ENCODE measurements at regions not wholly inside any gene's neighbourhood (a gene's known extent, or its start where the extent isn't known, plus 50 kb on each side); places are given as distances from the start of the nearest gene placed in this dataset.

GRCh38 chr4:125498981-125499380 lies 184.2 kb downstream of the FAT4 start:
- no peak for ATAC-seq
- intact Hi-C loops (cut with DNase I, micrococcal nuclease) = no loop called here
- DNase-seq = no peak

GRCh38 chr4:125501090-125501489 lies 186.3 kb downstream of the FAT4 start:
- DNase-seq (no peak), ATAC-seq (no peak)
- intact Hi-C loops (cut with DNase I, micrococcal nuclease) = no loop called here

DNA sequence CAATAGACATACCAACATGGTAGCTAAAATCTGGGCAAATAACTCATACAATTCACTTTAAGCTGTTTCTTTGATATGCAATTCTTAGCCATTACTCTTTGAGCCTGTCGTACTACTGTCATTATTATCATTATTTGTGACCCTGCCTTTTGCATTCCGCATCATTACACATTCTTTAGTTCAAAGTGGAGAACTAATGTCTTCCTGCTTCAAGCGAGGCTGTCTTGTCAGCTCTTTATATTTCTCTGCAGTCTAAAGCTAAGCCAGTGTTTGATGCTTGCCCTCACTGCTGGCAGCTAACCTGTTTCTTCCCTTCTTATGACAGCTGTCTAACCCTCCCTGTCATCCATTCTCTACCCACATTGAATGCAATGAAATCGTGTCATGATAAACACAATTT lies 186.8 kb downstream of the FAT4 start:
- ATAC-seq (no peak), DNase-seq (no peak)

GRCh38 chr4:125505621-125506020 lies 190.9 kb downstream of the FAT4 start:
- no peak for ATAC-seq
- DNase-seq = no peak
- intact Hi-C loops (cut with DNase I, micrococcal nuclease) = no loop called here

More for the DNA sequence above, 186.8 kb downstream of the FAT4 start:
- intact Hi-C loops (cut with DNase I, micrococcal nuclease) = no loop called here

DNA sequence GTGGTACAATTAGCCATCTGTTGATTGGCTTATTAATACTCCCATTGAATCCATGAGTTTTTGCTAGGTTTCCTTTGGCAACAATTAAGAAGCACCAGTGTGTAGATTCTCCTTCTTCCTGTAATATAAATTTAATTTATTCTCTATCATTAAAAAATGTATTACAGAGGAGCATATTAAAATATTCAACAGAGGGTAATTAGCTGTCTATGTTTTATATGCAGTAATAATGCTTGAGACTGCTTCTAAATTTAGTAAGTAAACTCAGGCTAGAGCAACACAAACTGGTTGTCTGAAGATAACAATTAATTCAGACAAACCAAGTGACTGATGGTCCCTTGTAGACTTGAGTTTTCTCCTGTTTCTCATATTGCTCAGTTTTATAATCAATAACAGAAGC lies 192.4 kb downstream of the FAT4 start:
- DNase-seq (no peak), ATAC-seq (no peak)
- intact Hi-C loops (cut with DNase I, micrococcal nuclease) = no loop called here

GRCh38 chr4:125511715-125512114 lies 197.0 kb downstream of the FAT4 start:
- DNase-seq = no peak
- intact Hi-C loops (cut with DNase I, micrococcal nuclease) = no loop called here
- no peak for ATAC-seq

DNA sequence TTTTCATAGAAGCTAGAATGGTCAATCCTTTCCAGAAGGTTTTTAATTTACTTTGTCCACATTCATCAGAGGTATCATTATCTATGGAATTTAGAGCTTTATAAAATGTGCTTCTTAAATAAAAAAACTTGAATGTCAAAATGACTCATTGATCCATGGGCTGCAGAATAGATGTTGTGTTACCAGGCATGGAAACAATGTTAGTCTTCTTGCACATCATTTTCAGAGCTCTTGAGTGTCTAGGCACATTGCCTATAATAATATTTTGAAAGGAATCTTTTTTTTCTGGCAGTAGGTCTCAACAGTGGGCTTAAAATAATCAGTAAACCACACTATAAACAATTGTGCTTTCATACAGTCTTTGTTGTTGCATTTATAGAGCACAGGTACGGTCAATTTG lies 200.3 kb downstream of the FAT4 start:
- ATAC-seq = no peak
- no peak for DNase-seq
- intact Hi-C loops (cut with DNase I, micrococcal nuclease) = no loop called here

GRCh38 chr4:125517831-125518230 lies 203.1 kb downstream of the FAT4 start:
- intact Hi-C loops (cut with DNase I, micrococcal nuclease) = no loop called here
- DNase-seq (no peak), ATAC-seq (no peak)

GRCh38 chr4:125518281-125518680 lies 203.5 kb downstream of the FAT4 start:
- ATAC-seq = no peak
- DNase-seq = no peak
- intact Hi-C loops (cut with DNase I, micrococcal nuclease) = no loop called here

DNA sequence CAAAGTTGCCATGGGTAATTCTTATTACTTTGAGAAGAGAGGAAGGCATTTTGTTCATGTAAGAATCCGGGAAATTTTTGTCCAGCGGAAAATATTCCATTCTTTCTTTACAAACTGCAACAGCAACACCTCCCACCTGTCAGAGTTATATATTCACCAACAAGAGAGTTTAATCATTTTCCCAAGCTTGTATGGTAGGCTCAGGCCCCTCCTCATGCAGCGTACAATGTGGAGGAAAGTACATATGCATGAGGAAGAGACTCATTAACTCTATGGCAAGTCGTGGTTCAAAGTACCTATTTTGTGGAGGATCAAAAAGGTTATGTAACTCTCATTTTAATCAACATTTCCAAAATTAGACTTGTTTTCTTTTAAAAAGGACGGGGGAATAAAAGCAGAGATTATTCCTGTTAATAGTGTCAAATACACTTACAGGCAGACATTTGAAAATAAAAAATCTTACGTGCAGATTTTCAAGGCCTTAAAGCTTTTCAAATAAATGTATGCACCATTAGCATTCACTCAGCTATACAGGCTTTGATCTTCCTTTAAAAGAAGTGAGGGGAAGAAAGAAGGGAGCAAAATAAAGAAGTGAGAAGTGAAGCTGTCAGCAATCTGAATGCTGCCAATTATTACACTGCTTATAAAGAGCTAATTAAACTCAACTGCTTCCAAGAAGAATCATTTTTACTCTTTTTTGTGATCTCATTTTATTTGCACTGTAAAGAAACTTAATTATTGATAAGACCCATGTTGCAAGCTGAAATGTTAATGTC lies 204.8 kb downstream of the FAT4 start:
- intact Hi-C loops (cut with DNase I, micrococcal nuclease) = no loop called here
- DNase-seq (no peak), ATAC-seq (no peak)

GRCh38 chr4:125520258-125520990 lies 205.7 kb downstream of the FAT4 start:
- intact Hi-C loops (cut with DNase I, micrococcal nuclease) = no loop called here
- ATAC-seq (no peak), DNase-seq (no peak)

- intact Hi-C loops (cut with DNase I, micrococcal nuclease) = no loop called here
Measured at GRCh38 chr4:125522588-125522987, 207.8 kb downstream of the FAT4 start.

DNA sequence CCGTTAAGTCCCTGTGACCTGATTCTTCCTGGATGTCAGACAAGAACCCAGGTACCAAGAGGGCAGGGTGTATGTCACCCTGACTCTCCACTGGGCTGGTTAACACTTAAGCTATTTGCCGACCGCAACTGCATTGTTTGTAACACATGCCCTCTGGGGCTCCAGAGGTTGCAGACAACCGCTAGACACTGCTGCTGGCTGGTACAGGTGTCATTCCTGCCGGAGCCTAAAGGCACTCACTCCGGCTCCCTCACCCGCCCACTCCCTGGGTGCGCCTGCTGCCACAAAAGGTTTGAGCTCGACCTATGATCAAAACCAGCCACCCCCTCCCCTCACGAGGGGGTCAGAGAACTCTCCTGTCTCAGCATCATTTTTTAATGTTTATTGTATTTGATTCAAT lies 208.2 kb downstream of the FAT4 start:
- ATAC-seq (no peak), DNase-seq (no peak)
- intact Hi-C loops (cut with DNase I, micrococcal nuclease) = no loop called here

More at GRCh38 chr4:125522588-125522987, 207.8 kb downstream of the FAT4 start:
- no peak for DNase-seq
- ATAC-seq = no peak

- intact Hi-C loops (cut with DNase I, micrococcal nuclease) = no loop called here
- DNase-seq (no peak), ATAC-seq (no peak)
Measured at GRCh38 chr4:125526420-125526819, 211.7 kb downstream of the FAT4 start.

DNA sequence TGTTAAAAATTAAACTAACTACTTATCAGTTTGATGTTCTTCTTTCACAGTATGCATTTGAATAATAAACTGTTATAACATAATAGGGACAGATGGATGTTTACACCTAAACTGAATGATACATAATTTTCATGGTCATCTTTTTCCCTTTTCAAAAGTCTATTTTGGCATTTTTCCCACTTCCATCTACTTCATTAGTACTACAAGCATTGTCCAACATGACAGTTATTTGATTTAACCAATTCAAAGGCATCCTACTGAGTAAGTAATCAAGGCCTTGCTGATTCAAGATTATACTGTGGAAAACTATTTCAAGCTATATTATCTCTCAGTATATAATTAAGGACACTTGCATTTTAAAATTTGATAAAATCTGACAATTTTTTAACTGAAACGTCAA lies 212.9 kb downstream of the FAT4 start:
- intact Hi-C loops (cut with DNase I, micrococcal nuclease) = no loop called here
- DNase-seq (no peak), ATAC-seq (no peak)

DNA sequence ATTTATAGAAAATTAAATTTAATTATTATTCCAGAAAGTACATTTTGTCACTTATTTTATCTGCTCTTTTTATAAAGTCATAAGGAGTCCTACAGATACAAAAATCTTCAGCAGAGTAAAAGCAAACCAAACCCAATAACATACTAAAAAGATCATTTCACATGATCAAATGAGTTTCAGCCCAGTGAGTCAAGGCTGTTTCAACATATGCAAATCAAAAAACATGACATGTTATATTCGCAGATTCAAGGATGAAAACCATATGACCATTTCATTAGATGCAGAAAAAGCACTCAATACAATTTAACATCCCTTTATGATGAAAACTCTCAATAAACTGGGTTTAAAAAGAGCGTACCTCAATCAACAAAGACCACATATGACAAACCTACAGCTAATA lies 214.3 kb downstream of the FAT4 start:
- ATAC-seq (no peak), DNase-seq (no peak)
- intact Hi-C loops (cut with DNase I, micrococcal nuclease) = no loop called here

DNA sequence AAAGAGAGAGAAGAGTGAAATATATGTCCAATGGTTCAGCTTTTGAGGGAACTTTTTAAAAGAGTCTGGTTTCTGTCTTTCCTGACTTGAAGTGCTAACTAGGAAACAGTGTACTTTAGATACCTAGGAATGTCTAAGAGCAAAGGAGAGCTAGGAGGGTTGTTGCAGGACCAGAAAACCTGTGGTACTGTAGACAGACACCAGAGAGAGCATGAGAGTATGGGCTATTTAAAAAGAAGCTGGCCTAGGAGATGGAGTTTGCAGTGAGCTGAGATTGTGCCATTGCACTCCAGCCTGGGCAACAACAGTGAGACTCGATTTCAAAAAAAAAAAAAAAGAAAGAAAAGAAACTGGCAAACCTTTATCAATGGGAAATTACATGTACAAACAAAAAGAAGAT lies 223.9 kb downstream of the FAT4 start:
- ATAC-seq = no peak
- DNase-seq = no peak
- intact Hi-C loops (cut with DNase I, micrococcal nuclease) = no loop called here

GRCh38 chr4:125539691-125540090 lies 224.9 kb downstream of the FAT4 start:
- DNase-seq (no peak), ATAC-seq (no peak)
- intact Hi-C loops (cut with DNase I, micrococcal nuclease) = no loop called here

GRCh38 chr4:125541836-125542385 lies 227.2 kb downstream of the FAT4 start:
- DNase-seq (no peak), ATAC-seq (no peak)
- intact Hi-C loops (cut with DNase I, micrococcal nuclease) = no loop called here

DNA sequence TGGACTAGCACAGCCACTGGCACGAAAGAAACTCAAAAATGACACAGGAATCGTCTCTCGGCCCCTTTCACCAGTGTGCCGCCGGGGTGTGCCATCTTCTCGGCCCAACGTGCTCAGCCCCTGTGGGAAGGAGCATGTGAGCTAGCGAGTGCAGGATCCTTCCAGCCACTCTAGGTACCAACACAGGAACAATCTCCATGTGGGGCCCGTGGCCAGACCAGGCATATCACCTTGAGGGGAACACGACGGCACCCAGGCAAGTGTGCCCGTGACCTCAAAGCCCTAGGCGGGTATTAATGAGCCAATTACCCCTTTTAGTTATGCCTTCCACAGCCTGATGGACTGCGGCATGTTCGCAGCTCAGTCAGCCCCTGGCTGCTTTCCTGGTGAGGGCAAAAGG lies 231.5 kb downstream of the FAT4 start:
- intact Hi-C loops (cut with DNase I, micrococcal nuclease) = no loop called here
- no peak for DNase-seq
- no peak for ATAC-seq
